HG03469 (cell line): ENCODE measurements at regions not wholly inside any gene's neighbourhood (a gene's known extent, or its start where the extent isn't known, plus 50 kb on each side); places are given as distances from the start of the nearest gene placed in this dataset.
"Not testable (repeated sequence)": the region's sequence is repeated elsewhere in the genome, so short reads cannot be mapped to it uniquely, and the experiment has no call there.

Experiments
- ATAC-seq: cut with Tn5 transposase; IDR thresholded peaks from one replicate; pipeline ENCODE4 v1.9.1; 2021; ENCODE audit warnings: mild to moderate bottlenecking, moderate library complexity, moderate number of reproducible peaks; ENCODE audit not compliant: unreplicated experiment

DNA sequence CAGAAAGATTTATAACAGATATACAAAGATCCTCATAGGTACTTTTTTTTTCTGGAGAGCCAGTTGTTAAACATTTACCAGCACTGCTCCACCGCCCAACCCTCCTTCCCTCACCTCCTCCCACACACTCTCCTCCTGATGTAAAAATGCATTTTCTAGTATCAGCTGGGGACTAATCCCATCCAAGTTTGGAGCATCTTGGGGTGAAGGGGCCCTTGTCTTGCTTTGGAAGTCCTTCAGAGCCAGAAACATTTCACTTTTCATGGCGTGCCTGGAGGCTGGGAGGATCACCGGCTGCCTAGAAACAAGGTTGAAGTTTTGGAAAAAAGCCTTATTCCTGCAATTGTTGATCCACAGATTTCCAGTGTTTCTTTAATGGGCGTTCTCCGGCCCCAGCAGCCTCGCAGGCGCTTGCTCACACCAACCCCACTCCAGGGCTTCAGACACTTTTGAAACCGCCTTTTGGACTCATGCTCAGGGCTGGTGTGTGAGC is 165.1 kb upstream of the AFDN start:
- ATAC-seq = no peak

- no peak for ATAC-seq
These were observed 164.4 kb upstream of the AFDN start for GRCh38 chr6:167662075-167662880.

- no peak for ATAC-seq
These were observed 163.9 kb upstream of the AFDN start for GRCh38 chr6:167662881-167663205.

GRCh38 chr6:167663316-167663715 is 163.4 kb upstream of the AFDN start:
- no peak for ATAC-seq

GRCh38 chr6:167663784-167664443 is 162.8 kb upstream of the AFDN start:
- no peak for ATAC-seq

GRCh38 chr6:167664678-167665660 is 161.7 kb upstream of the AFDN start:
- no peak for ATAC-seq

- ATAC-seq = no peak
These were observed 160.9 kb upstream of the AFDN start for GRCh38 chr6:167665698-167666330.

DNA sequence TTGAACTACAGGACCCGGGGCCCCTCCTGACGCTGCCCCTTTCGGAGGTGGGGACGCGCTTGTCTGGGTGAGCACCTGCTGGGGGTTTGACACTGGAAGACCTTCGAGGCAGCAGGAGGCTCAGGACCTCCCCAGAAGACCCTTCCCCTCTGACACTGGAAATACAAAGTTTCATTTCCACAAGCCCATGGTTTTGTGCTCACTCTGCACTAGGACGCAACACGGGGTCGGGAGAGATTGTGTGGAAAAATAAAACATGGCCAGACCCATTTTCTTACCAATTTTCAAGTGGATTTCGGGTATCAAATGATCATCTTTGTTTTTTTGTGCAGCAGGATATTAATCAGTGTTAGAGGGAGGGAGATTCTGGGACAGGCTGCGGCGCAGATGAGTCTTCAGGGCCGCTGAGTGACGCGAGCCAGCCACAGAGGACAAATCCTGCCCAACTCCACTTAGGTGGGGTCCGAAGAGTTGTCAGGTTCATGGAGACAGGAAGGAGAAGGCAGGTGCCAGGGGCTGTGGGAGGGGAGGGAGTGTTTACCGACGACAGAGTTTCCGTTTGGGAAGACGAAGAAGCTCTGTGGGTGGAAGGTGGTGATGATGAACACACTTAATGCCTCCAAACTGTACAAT is 160.0 kb upstream of the AFDN start:
- no peak for ATAC-seq

GRCh38 chr6:167667204-167668018 is 159.3 kb upstream of the AFDN start:
- no peak for ATAC-seq

DNA sequence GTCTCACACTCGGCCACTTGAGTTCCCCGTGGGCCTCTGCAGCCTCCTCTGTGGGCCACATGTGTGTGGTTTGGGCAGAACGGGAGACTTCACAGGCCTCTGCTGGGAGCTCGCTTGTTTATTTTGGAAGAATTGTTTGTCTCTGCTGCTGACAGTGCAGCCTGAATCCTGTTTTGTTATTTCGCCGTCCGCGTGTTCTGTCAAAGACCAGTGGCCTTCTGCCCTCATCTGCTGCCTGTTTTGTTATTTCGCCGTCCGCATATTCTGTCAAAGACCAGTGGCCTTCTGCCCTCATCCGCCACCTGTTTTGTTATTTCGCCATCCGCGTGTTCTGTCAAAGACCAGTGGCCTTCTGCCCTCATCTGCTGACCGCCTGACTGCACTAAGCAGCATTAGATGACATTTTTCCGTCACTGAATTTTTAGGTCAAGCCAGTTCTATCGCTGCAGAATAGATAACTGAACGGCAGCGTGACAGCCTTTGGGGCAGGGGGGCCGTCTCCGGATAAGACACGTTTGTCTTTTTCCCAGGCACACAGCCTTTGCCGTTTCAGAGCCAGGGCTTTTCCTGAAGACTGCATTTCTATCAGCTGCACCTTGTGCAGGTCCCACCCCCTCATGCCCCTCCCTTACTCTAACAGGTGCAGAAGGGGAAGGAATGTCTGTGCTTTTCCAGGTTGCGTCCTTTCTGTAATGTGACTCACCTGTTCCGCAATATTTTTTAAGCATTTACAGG is 158.5 kb upstream of the AFDN start:
- no peak for ATAC-seq

- no peak for ATAC-seq
These were observed 157.8 kb upstream of the AFDN start for GRCh38 chr6:167668754-167669552.

- no peak for ATAC-seq
These were observed 157.2 kb upstream of the AFDN start for GRCh38 chr6:167669553-167669849.

DNA sequence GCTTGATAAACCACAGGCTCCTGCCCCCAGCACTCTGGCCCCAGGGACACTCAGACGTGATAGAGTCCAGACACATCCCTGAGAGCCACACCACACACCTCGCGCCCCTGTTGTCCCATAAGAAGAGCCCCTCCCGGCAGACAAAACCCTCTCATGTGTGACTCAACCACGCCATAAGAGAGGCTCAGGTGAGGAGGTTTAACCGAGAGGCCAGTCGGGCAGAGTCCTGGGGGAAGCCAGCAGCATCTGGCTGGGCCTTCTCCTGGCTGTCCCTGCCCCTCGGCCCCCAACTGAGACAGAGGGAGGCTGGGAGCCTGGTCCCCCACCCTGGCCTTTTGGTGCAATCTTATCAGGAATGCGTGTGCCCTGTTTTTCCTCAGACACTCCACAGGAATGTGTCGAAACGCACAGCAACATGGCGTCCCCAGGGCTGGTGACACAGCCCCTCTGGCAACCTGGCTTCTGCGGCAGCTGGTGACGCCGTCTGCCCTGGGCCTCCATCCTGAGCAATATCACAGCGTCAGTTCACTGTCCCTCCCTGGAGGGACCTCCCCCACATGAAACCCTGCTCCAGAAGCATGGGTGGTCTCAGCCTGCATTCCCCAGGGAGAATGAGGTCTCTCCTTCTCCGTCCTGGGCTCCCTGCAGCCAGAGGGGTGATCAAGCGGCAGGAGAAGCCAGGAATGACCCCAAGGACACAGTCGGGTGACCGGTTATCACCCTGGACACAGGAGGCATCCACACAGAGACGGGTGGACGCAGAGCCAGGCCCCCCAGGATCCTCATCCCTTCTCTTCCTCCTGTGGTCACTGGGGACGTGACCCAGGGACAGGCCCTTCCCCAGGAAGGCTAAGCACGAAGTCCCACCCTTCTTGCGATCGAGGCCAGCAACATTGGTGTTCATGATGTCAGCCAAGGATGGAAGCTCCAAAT is 156.6 kb upstream of the AFDN start:
- no peak for ATAC-seq

- ATAC-seq = no peak
These were observed 155.8 kb upstream of the AFDN start for GRCh38 chr6:167670938-167671338.

GRCh38 chr6:167671379-167671976 is 155.2 kb upstream of the AFDN start:
- ATAC-seq = not testable (repeated sequence)

DNA sequence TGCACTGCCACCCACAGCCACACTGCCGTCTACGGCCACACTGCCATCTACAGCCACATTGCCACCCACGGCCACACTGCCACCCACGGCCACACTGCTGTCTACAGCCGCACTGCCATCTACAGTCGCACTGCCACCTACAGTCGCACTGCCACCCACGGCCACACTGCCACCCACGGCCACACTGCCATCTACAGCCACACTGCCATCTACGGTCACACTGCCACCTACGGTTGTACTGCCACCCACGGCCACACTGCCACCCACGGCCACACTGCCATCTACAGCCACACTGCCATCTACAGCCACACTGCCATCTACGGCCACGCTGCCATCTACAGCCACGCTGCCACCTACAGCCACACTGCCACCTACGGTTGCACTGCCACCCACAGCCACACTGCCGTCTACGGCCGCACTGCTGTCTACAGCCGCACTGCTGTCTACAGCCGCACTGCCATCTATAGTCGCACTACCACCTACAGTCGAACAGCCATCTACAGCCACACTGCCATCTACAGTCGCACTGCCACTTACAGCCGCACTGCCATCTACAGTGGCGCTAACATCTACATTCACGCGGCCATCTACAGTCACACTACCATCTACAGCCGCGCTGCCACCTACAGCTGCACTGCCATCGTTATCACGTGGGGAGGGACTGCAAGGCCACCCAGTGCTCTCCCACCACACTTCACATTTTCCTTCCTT is 154.6 kb upstream of the AFDN start:
- no peak for ATAC-seq
